RWPE2 (cell line): ENCODE measurements at regions not wholly inside any gene's neighbourhood (a gene's known extent, or its start where the extent isn't known, plus 50 kb on each side); places are given as distances from the start of the nearest gene placed in this dataset.
A peak's percentile ranks its signal among the peaks of the same experiment; 100 is the strongest.

ENCODE experiments used
- ATAC-seq: fragments of 200-7000 bp; cut with Tn5 transposase; 3 replicates; pipeline ENCODE4 v1.9.1; 2021; ENCODE audit warnings: low read depth
- DNase-seq: peaks from one replicate; pipeline ENCODE4 v3.0.0-alpha.2; 2020; ENCODE audit warnings: low spot score
- H3K27ac ChIP-seq: fragments of 450-650 bp; 2 replicates; pipeline ENCODE4 v1.5.1; 2017; ENCODE audit warnings: mild to moderate bottlenecking; ENCODE audit not compliant: poor library complexity, severe bottlenecking
- H3K27me3 ChIP-seq: fragments of 250-450 bp; sonication (Bioruptor Pico); 2 replicates; pipeline ENCODE4 v1.5.1; 2021; ENCODE audit warnings: mild to moderate bottlenecking, moderate library complexity; ENCODE audit not compliant: insufficient read depth, poor library complexity, severe bottlenecking
- H3K36me3 ChIP-seq: fragments of 250-450 bp; sonication (Bioruptor Pico); 2 replicates; pipeline ENCODE4 v1.5.1; 2020; ENCODE audit warnings: low read depth, mild to moderate bottlenecking, moderate library complexity
- H3K4me1 ChIP-seq: fragments of 250-450 bp; sonication (Bioruptor Pico); 2 replicates; pipeline ENCODE4 v1.5.1; 2021; ENCODE audit warnings: mild to moderate bottlenecking, moderate library complexity; ENCODE audit not compliant: insufficient read depth, poor library complexity, severe bottlenecking
- H3K4me3 ChIP-seq: fragments of 250-450 bp; sonication (Bioruptor Pico); 2 replicates; pipeline ENCODE4 v1.5.1; 2021; ENCODE audit warnings: mild to moderate bottlenecking, moderate library complexity; ENCODE audit not compliant: severe bottlenecking
- H3K9me3 ChIP-seq: fragments of 250-450 bp; sonication (Bioruptor Pico); 2 replicates; pipeline ENCODE4 v1.5.1; 2021; ENCODE audit warnings: mild to moderate bottlenecking, moderate library complexity; ENCODE audit not compliant: severe bottlenecking
- CTCF ChIP-seq: fragments of 450-650 bp; IDR thresholded peaks from one replicate; pipeline ENCODE4 v1.5.1; 2017; ENCODE audit warnings: mild to moderate bottlenecking, moderate library complexity; ENCODE audit not compliant: poor library complexity, severe bottlenecking

GRCh38 chr20:53814060-53814459, 220.4 kb upstream of the ZNF217 start:
- no peak overlapping the region for H3K27ac ChIP-seq
- no peak for TF ChIP-seq CTCF
- H3K27me3 ChIP-seq = no peaks in the 10 kb centered on the region
- no peaks in the 10 kb centered on the region for H3K36me3 ChIP-seq
- H3K4me1 ChIP-seq = peaks cover 5% of the 10 kb centered on the region
- H3K4me3 ChIP-seq = no peak overlapping the region
- H3K9me3 ChIP-seq = peaks cover under 1% of the 10 kb centered on the region
- DNase-seq (no peak), ATAC-seq (peak; percentile 11; the same call in 1 of the 3 replicates)

- ATAC-seq (no peak), DNase-seq (no peak)
- TF ChIP-seq CTCF = no peak
- H3K9me3 ChIP-seq = no peaks in the 10 kb centered on the region
- no peak overlapping the region for H3K4me3 ChIP-seq
- H3K36me3 ChIP-seq = no peaks in the 10 kb centered on the region
- peaks cover 5% of the 10 kb centered on the region for H3K4me1 ChIP-seq
- H3K27ac ChIP-seq = no peak overlapping the region
- no peaks in the 10 kb centered on the region for H3K27me3 ChIP-seq
Observed at GRCh38 chr20:53813636-53814035, 220.0 kb upstream of the ZNF217 start.

GRCh38 chr20:53811577-53811976, 217.9 kb upstream of the ZNF217 start:
- Histone ChIP-seq H3K4me3 (no peak overlapping the region), H3K9me3 (no peaks in the 10 kb centered on the region), H3K27me3 (no peaks in the 10 kb centered on the region), H3K4me1 (peaks cover 6% of the 10 kb centered on the region), H3K27ac (no peak overlapping the region), H3K36me3 (no peaks in the 10 kb centered on the region)
- TF ChIP-seq CTCF = no peak
- DNase-seq (no peak), ATAC-seq (no peak)

GRCh38 chr20:53810661-53811355, 217.2 kb upstream of the ZNF217 start:
- Histone ChIP-seq H3K27me3 (no peaks in the 10 kb centered on the region), H3K4me3 (no peak overlapping the region), H3K27ac (no peak overlapping the region), H3K4me1 (peaks cover 14% of the 10 kb centered on the region), H3K36me3 (no peaks in the 10 kb centered on the region), H3K9me3 (no peaks in the 10 kb centered on the region)
- no peak for DNase-seq
- TF ChIP-seq CTCF = no peak
- ATAC-seq = no peak

GRCh38 chr20:53809728-53810365, 216.2 kb upstream of the ZNF217 start:
- ATAC-seq = no peak
- DNase-seq = no peak
- no peaks in the 10 kb centered on the region for H3K36me3 ChIP-seq
- no peak overlapping the region for H3K4me3 ChIP-seq
- no peak overlapping the region for H3K27ac ChIP-seq
- H3K27me3 ChIP-seq = no peaks in the 10 kb centered on the region
- H3K9me3 ChIP-seq = no peaks in the 10 kb centered on the region
- peaks cover 24% of the 10 kb centered on the region for H3K4me1 ChIP-seq
- no peak for TF ChIP-seq CTCF
